GM12892 (cell line): ENCODE measurements at regions not wholly inside any gene's neighbourhood (a gene's known extent, or its start where the extent isn't known, plus 50 kb on each side); places are given as distances from the start of the nearest gene placed in this dataset.

Source experiments
- POLR2AphosphoS5 ChIP-seq: IDR thresholded peaks from 2 replicates; pipeline ENCODE4 v1.6.1; 2011; ENCODE audit warnings: low read depth, low read length, control low read depth
- TAF1 ChIP-seq: IDR thresholded peaks from 2 replicates; pipeline ENCODE4 v1.6.1; 2011; ENCODE audit warnings: low read depth, mild to moderate bottlenecking, control low read depth, low read length, borderline replicate concordance

DNA sequence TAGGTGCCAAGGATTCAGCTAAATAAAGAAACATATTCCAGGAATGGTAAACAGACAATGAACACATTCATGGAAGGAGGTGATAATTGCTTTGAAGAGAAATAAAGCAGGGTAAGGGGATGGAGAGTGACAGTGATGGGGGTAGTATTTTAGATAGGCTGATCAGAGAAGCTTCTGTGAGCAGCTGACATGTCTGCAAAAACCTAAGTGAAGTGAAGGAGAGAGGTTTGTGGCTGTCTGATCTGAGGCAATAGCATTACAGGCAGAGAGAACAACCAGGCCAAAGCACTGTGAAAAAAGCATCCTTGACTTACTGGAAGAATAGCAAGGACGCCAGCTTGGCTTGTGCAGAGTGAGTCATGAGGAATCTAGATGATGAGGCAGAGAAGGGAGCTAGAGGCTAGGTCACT, 271.9 kb upstream of the GATB start:
- TF ChIP-seq POLR2AphosphoS5 (no peak), TAF1 (no peak)
